RWPE1 (cell line): ENCODE measurements at regions not wholly inside any gene's neighbourhood (a gene's known extent, or its start where the extent isn't known, plus 50 kb on each side); places are given as distances from the start of the nearest gene placed in this dataset.

Experiments used
- CTCF ChIA-PET: fragments of 350-600 bp; sonication (Branson Sonifier 250); formaldehyde crosslinking; extraction: SDS; loops from one replicate; lab custom pipeline; 2021; lab: Yijun Ruan, JAX
- POLR2A ChIA-PET: fragments of 400-600 bp; formaldehyde crosslinking; extraction: SDS; loops from one replicate; lab custom pipeline; 2020; ENCODE audit warnings: antibody characterized with exemption; ENCODE audit not compliant: low non-redundant PET; lab: Yijun Ruan, JAX
- DNase-seq: peaks from one replicate; pipeline ENCODE4 v3.0.0; 2012; ENCODE audit warnings: low spot score
- H3K27ac ChIP-seq: fragments of 450-650 bp; 2 replicates; pipeline ENCODE4 v1.5.1; 2017
- TF ChIP-seq, protein P1 (sequence below): fragments of 450-650 bp; conservative IDR thresholded peaks from 2 replicates; pipeline ENCODE4 v1.5.1; 2017; ENCODE audit warnings: low read depth, mild to moderate bottlenecking

- H3K27ac ChIP-seq, result no peak overlapping the region
- peak; percentile 54 for DNase-seq
- ChIA-PET CTCF (interaction anchor here (0.7 kb wide), 1 partner anchor 147 kb away, joined by 4 read pairs; no protein-coding TSS in a partner anchor), POLR2A (no interaction called here)
- TF ChIP-seq, protein P1, sequence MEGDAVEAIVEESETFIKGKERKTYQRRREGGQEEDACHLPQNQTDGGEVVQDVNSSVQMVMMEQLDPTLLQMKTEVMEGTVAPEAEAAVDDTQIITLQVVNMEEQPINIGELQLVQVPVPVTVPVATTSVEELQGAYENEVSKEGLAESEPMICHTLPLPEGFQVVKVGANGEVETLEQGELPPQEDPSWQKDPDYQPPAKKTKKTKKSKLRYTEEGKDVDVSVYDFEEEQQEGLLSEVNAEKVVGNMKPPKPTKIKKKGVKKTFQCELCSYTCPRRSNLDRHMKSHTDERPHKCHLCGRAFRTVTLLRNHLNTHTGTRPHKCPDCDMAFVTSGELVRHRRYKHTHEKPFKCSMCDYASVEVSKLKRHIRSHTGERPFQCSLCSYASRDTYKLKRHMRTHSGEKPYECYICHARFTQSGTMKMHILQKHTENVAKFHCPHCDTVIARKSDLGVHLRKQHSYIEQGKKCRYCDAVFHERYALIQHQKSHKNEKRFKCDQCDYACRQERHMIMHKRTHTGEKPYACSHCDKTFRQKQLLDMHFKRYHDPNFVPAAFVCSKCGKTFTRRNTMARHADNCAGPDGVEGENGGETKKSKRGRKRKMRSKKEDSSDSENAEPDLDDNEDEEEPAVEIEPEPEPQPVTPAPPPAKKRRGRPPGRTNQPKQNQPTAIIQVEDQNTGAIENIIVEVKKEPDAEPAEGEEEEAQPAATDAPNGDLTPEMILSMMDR, result no peak
These were observed 372.1 kb upstream of the B3GALT2 start for GRCh38 chr1:193558491-193559028.

- CTCF ChIA-PET, result no interaction called here
- DNase-seq, result no peak
- no peak overlapping the region for H3K27ac ChIP-seq
- POLR2A ChIA-PET, result no interaction called here
- TF ChIP-seq, protein P1, result no peak
These were observed 369.4 kb upstream of the B3GALT2 start for GRCh38 chr1:193555662-193556441.

DNA sequence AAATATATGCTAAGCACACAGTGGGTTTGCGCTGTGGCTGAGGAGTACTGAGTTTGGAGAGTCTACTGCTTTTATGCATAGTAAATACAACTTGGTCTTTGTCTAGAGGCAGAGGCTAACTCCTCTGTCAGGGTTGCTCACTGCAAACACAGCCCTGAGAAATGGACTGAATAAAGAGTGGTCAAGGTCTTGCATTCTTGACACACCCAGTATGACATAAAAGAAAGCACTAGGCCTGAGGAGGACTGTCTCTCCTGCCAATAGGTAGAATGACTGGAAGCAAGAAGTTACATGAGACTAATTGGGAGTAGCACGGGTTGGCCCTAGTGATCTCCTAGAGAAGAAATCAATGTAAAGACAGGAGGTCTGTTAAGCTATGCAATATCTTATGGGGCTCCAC lies 367.2 kb upstream of the B3GALT2 start:
- TF ChIP-seq, protein P1, result no peak
- POLR2A ChIA-PET, result no interaction called here
- CTCF ChIA-PET, result no interaction called here
- H3K27ac ChIP-seq, result no peak overlapping the region
- DNase-seq, result no peak

- ChIA-PET CTCF (interaction anchor here (0.6 kb wide), 1 partner anchor 1957 kb away, joined by 3 read pairs; no protein-coding TSS in a partner anchor), POLR2A (no interaction called here)
- H3K27ac ChIP-seq, result no peak overlapping the region
- DNase-seq, result no peak
- TF ChIP-seq, protein P1, result no peak
These were observed 365.9 kb upstream of the B3GALT2 start for GRCh38 chr1:193552274-193552673.

- POLR2A ChIA-PET, result no interaction called here
- TF ChIP-seq, protein P1, result no peak
- CTCF ChIA-PET, result interaction anchor here (0.5 kb wide), 1 partner anchor 968 kb away, joined by 4 read pairs; no protein-coding TSS in a partner anchor
- H3K27ac ChIP-seq, result no peak overlapping the region
- DNase-seq, result no peak
These were observed 362.7 kb upstream of the B3GALT2 start for GRCh38 chr1:193549081-193549480.

- ChIA-PET POLR2A (no interaction called here), CTCF (no interaction called here)
- DNase-seq, result no peak
- TF ChIP-seq, protein P1, result no peak
- no peak overlapping the region for H3K27ac ChIP-seq
These were observed 358.8 kb upstream of the B3GALT2 start for GRCh38 chr1:193545171-193545570.
